HG03378 (cell line): ENCODE measurements at regions not wholly inside any gene's neighbourhood (a gene's known extent, or its start where the extent isn't known, plus 50 kb on each side); places are given as distances from the start of the nearest gene placed in this dataset.
"Not testable (repeated sequence)": the region's sequence is repeated elsewhere in the genome, so short reads cannot be mapped to it uniquely, and the experiment has no call there.

Experiments
- ATAC-seq: cut with Tn5 transposase; IDR thresholded peaks from one replicate; pipeline ENCODE4 v1.9.1; 2021; ENCODE audit warnings: mild to moderate bottlenecking, moderate library complexity; ENCODE audit not compliant: unreplicated experiment

DNA sequence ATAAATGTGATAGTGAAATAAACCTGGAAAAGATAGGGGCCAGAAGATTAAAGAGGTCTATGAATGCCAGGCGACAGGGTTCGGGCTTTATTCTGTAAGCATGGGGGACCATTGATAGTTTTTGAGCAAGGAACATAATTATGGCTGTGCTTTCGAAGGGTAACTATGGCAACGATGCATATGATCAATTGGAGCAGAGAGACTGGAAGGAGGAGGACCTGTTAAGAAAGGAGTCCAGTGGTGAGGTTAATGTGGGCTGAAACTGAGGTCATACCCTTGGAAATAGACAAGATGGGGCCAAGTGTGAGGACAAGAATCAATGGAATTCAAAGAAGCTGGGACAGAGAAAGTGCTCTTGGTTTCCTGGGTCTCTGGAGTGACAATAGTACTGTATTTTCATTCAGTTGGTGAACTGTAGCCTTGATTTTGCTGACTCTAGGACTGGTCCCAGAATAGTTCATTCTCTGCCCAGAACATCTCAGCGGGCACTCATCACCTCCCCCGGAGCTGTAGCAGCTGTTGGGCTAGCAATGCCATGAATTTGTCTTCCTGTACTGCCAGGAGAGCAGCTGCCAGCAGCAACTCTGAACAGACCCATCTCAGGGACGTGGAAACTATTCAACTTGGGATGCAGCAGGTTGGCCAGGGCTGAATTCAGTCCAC, 108.4 kb downstream of the SRGAP2 start:
- ATAC-seq = not testable (repeated sequence)

DNA sequence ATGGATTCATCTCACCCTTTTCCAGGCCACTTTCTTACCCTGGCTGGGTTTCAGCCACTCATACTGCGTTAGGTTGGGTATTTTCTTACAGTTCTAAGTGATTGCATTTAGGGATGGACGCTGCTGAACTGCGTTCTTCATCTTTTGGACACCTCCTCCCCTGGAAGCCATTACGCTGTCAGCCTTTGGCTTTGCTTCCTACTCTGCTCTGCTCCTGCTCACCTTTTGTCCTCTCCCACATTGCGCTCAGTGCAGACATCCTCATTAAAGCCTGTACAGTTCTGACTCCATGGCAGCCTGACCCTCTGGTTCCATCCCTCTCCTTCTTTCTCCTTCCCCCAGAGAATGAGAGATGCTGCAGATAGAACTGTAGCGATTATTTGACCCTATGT, 108.9 kb downstream of the SRGAP2 start:
- ATAC-seq = not testable (repeated sequence)

DNA sequence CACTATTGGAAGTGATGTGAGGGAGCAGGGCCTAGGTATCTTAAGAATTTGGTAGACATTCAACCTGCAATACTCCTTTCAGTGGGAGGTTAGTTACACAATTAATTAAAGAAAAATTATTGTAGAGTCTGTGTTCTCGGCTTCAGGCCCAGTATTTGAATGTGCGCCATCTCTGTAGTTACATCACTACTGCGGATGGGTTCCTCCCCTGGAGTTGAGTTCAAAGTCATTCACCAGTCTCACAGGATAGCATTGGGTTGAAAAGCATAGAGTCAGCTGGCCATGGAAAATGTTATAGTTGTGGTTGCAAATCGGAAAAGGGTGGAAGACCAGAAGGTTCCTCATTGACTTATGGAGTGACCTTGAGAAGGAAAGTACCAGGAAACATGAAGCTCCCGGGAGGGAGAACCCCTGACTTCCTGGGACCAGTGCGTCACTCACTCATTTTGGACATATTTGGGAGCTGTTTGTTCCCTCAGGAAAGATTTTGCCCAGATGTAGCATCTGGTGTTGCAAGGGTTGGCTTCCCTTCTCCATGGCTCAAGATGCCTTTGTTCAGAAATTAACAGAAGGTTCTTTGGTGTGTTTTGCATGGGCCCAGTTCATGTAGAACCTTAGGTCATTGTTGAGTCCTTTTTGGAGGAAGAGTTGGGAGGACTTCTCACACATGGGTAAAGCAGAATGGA, 111.8 kb downstream of the SRGAP2 start:
- ATAC-seq = not testable (repeated sequence)

DNA sequence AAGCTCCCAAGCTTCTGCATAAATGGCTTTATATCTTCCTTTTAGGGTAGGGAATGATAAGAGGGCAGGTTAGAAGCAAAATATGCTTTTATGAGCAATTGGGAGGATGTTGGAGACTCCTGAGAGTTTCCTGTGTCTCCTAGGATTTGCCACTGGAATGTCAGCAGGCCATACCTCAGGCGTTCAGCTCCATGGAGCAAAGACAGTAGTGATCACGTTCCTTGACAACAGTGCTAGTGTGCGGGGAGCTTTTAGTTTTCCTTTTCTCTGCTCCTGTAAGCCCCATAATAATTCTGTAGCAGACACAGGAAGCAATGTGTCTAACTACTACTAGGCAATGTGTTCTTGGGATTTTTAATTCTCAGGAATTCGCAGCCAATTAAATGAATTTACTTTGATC, 113.6 kb downstream of the SRGAP2 start:
- ATAC-seq = not testable (repeated sequence)

DNA sequence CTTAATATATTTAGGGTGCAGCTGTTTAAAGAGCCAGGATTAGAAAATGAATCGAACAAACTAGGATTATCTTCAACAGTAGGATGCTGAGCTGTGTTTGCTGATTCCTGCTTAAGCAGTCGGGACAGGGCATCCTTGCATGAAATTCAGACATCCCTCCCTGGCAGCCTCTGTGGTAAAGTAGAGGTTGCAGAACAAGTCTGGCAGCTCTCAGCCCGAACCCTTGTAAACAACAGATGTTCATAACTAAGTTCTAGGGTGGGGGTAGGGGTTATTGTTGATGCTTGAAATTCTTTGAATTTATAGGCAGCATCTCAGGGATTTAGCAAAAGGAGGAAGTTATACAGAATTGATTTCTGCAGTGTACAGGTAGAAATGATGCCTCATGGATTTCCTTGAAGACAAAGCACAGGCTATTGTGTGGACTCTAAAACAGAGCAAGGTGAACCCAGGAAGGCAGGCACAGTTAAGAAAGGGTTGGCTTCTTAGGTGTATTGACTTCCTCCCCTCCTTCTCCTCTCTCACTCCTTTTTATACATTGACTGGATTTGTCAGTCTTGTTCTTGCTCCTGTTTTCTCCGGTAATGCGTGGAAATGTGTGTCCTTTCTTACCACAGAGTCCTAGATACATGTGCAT, 114.7 kb downstream of the SRGAP2 start:
- not testable (repeated sequence) for ATAC-seq

DNA sequence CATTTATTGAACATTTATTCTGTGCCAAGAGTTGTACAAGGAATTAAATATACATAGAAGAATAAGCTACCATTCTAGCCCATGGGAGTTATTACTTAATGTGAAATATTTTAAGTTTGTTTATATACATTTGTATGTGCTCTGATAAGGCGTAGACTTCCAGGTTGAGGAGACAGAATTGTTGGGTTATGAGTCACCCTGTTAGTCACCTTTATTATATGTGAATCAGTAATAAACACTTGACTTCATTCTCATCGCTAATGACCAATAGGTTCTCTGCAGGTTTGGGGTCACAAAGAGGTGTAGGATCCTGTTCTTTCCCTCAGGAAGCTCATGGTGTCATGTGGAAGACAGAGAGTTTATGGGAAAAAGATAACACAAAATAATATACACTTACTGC, 116.9 kb downstream of the SRGAP2 start:
- ATAC-seq = not testable (repeated sequence)

GRCh38 chr1:206326159-206326939, 123.0 kb downstream of the SRGAP2 start:
- ATAC-seq = not testable (repeated sequence)

DNA sequence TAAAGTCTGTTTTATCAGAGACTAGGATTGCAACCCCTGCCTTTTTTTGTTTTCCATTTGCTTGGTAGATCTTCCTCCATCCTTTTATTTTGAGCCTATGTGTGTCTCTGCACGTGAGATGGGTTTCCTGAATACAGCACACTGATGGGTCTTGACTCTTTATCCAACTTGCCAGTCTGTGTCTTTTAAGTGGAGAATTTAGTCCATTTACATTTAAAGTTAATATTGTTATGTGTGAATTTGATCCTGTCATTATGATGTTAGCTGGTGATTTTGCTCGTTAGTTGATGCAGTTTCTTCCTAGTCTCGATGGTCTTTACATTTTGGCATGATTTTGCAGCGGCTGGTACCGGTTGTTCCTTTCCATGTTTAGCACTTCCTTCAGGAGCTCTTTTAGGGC, 128.3 kb downstream of the SRGAP2 start:
- not testable (repeated sequence) for ATAC-seq

DNA sequence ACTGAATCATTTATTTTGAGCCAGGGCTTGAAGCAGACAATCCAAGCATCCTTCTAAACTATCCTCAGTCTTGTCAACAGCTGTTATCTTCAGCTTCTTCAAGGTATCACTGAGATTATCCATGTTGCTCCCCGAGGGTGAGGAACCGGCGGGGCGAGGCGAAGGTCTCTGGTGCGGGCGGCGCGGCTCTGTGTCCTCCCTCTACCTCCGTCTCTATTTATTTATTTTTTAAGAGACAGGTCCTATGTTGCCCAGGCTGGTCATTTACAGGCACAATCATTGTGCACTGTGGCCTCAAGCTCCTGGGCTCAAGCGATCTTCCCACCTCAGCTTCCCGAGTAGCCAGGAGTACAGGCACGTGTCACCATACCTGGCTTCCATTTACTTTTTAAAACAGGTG, 130.0 kb downstream of the SRGAP2 start:
- not testable (repeated sequence) for ATAC-seq

GRCh38 chr1:206333897-206334296, 130.6 kb downstream of the SRGAP2 start:
- ATAC-seq = not testable (repeated sequence)

DNA sequence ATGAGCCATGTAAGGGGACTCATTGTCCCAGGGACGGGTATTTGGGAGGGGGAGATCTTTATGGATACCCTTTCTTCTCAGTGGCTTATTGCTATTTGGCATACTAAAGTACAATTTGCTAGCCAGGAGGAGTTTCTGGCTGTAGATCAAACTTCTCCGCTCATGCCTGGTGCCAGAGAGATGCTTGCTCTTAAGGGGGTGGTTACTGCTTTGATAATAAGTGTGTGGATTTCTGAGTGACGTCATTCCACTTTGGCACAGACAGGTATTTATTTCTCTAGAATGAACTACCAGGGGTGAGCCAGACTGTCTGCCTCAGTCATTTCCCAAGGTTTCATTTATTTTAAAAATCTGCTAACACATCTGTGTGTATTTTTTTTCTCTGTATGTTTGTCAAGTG, 131.1 kb downstream of the SRGAP2 start:
- not testable (repeated sequence) for ATAC-seq

DNA sequence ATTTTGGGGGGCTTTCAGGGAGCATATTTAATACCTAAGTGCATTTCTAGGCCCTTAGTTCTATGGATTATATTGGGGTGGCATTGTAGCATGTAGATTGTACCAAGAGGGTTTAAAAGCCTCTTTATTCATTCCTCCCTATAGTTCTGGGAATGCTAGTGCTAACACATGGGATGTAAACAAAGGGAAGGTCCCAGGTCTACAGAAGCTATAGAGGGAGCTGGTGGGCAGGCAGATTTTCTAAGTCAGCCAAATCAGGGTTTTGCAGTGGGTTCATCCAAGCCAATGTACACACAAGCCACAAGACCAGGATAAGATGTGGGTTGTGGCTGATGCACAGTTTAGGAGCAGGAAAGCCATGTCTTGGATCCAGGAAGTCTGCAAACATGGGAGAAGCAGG, 131.8 kb downstream of the SRGAP2 start:
- ATAC-seq = not testable (repeated sequence)

DNA sequence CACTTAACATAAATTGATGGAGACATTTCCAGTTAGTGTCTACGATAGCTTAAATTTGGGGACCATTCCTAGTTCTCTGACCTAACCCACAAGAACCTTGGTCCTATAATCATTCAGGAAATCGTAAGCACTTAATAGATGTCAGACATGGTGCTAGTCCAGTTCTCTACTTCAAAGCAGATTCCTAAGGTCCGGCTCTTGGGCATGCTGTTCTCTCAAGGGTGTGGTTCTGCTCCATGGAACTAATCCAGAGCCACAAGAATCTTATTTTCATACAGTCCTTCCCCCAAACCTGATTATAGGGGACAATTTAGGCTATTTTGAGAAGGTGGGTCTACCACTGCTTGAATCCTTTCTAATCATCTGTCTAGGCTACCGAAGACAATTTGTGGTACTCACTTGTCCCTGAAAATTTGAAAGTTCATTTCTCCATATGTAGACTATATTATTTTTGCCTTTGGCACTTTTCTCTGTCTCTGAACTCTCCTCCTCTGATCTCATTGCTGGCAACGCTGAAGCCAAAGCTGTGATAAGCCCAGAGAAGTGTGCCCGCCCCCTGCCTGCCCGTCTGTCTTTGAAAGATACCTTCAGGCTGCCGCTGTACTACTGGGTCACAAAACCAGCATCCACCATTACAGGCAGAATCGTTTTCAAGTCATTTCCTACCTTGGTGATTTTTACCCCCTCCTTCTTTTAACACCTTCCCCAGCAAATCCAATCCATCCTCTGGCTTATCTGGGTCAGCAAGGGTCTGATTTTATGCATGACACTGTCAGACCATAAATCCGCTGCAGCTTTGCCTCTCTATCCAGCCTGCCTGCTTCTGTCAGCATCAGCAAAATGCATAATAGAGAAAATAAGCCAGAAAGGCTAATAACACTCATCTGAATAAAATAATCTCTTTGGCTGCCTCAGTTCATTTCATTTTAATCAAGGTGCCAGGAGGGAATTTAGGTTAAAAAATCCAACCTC, 132.8 kb downstream of the SRGAP2 start:
- ATAC-seq = not testable (repeated sequence)

DNA sequence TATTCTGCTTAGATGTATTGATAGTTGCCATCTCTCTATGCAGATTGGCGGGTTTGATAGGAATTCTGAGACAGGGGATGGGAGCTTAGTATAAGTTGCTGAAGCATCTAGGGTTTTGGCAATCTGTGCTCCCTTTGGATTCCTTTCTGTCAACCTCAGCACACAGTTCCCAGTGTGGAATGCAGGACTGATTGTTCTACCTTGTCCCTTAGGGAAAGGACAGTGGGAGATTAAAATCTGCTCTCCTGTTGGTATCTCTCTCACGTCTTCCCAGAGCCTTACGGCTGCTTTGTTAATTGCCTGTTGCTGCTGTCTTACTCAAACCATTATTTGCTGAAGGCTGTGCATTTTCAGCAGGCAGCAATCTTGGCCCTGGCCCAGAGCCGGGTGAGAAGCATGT, 133.3 kb upstream of the IKBKE start:
- not testable (repeated sequence) for ATAC-seq

GRCh38 chr1:206350493-206351275, 119.6 kb upstream of the IKBKE start:
- not testable (repeated sequence) for ATAC-seq

GRCh38 chr1:206351276-206352052, 118.8 kb upstream of the IKBKE start:
- not testable (repeated sequence) for ATAC-seq

- ATAC-seq = peak; percentile 69
These were observed 114.0 kb upstream of the IKBKE start for GRCh38 chr1:206356310-206356709.

DNA sequence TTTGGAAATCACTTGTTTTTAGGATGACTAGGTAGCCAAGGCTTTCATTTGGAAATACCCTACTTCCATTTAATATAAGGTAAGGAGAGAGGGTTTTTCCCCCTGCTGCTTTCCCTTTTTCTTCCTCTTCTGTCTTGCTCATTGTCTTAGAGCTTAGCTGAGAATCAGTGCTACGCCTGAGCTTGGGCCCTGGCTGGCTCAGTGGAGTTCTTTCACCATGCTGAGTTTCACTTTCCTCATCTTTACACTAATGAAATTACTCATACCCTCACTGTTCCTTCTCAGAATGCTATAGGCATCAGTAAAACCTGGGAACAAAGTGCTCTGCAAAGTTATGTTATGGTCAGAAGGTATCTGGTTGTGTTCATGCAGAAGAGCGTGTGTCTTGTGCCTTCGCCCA, 112.3 kb upstream of the IKBKE start:
- peak; percentile 55 for ATAC-seq
